Stimulated activated CD8-positive, alpha-beta memory T cell treated with anti-CD3 and anti-CD28 coated beads, Interleukin-12 subunit alpha, Interleukin-12 subunit beta, amount 100 ng/mL, for 4 hours (primary cell): ENCODE measurements at regions not wholly inside any gene's neighbourhood (a gene's known extent, or its start where the extent isn't known, plus 50 kb on each side); places are given as distances from the start of the nearest gene placed in this dataset.
"Not testable (repeated sequence)": the region's sequence is repeated elsewhere in the genome, so short reads cannot be mapped to it uniquely, and the experiment has no call there.

ENCODE experiments used
- DNase-seq: peaks from one replicate; pipeline ENCODE4 v3.0.0-alpha.2; 2020; ENCODE audit warnings: low read depth

DNA sequence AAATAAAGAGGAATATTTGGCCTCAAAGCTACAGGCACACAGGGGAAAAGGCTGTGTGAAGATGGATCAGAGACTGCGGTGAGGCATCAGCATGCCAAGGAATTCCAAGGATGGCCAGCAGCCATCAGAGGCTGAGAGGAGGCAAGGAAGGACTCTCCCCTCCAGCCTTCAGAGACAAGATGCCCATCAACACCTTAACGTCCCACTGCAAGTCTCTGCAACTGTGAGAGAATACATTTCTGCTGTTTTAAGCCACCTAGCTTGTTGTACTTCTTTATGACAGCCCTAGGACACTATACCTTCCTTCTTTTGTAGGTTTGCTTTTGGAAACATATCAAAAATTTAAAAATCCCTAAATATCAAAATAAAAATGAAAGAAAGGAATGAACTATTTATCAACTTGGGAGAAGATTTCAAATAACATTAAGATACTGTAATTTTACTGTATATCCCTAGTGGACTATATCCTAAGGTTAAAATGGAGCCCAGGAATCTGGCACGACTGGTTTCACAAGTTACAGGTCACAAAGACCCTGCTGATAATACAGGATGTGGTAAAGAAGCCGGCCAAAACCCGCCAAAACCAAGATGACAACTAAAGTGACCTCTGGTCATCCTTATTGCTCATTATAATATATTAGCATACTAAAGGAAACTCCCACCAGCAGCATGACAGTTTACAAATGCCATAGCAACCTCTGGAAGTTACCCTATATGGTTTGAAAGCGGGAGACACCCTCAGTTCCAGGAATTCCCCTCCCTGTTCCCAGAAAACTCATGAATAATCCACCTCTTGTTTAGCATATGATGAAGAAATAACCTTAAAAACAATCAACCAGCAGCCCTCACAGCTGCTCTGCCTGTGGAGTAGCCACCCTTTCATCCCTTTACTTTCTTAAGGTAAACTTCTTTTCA is 185.2 kb downstream of the AVL9 start:
- no peak for DNase-seq

DNA sequence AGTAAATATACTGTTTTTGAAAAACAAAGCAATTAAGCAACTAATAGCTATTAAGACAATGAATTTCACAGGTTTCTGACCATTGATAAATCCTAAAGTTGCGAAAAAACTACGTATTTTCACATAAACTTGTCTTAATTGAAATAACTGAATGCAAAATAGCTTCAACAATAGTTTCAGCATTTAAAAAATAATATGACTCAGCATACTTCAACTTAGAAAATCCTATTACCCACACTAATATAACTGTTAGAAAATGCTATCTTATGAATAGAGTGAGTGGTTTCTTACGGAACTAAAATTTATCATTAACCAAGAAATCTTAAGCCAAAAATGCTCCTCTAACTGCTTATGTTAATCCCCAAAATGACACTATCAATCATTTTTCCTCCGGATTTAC is 183.9 kb downstream of the AVL9 start:
- DNase-seq = no peak

DNA sequence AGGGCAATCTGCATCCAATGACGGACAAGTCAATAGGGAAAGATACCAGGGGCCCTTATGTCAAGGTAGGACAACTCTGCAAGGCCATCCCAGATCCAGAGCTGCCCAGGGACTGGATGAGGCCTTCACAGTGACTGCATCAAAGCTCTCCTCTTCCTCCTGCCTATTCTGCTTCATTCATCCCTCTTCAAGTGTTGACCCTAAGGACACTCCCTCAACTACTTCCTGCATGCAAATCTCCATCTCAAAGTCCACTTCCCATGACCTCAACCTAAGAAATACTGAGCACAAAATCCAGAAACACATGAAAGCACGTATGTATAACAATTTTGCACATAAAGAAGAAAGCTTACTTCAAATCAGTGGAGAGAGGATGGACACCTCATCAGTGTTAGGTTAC is 182.3 kb downstream of the AVL9 start:
- DNase-seq = no peak

DNA sequence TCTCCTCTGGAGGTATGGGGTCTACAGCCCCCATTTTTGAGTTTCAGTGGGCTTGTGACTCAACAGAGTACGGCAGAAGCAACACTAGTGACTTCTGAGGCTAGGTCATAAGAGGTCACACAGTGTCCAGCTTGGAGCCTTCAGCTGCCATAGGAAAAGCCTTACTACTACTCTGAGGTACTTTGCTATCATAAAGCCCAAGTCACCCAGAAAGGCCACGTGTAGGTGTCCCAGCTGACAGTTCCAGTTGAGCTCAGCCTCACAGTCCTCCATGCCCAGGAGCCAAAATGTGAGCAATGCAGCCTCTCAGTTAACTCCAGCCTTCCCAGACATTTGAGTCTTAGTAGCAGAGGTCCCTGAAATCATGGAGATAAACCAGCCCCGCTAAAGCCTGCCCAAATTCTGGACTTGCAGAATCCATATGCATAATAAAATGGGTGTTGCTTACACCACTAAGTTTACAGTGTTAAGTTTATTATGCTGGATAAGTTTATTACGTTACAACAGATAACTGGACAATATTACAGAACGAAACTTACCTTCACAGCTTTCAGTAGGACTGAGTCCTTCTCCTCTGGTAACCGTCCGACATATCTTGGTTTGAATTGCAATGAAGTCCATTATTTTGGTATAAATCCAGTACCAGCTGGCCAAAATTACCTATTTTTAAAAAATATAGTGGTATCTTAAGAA is 181.1 kb downstream of the AVL9 start:
- DNase-seq = no peak

DNA sequence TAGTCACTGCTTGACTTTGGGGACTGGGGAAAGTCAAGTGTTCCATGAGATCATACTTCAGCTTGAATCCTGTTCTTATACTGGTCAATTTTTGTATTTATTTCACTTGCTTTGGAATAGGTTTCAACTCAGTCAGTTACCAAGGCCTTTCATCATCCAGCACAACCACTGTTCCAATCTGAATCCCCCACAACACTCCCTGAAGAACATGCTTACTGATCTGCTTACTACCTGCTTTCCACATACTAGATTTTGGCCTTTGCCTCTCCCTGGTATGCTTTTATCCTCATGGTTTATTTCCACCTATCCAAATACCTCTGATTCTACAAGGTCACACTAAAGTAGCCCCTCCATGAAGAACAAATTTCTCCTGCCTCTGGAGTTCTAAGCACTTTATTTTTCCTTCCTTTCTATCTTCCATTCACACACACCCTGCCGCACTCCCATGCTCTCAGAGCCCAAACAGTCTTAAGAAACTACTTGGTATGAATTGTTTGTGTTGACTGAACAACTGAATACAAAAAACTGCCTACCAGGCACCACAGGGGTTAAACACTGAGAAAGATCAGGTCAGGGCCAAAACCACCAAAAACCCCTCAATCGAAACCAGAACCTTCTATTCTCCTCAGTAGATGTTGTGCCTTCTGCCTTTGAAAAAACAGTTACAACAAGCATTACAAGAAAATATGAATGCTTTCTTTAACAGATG is 178.1 kb downstream of the AVL9 start:
- DNase-seq = no peak

DNA sequence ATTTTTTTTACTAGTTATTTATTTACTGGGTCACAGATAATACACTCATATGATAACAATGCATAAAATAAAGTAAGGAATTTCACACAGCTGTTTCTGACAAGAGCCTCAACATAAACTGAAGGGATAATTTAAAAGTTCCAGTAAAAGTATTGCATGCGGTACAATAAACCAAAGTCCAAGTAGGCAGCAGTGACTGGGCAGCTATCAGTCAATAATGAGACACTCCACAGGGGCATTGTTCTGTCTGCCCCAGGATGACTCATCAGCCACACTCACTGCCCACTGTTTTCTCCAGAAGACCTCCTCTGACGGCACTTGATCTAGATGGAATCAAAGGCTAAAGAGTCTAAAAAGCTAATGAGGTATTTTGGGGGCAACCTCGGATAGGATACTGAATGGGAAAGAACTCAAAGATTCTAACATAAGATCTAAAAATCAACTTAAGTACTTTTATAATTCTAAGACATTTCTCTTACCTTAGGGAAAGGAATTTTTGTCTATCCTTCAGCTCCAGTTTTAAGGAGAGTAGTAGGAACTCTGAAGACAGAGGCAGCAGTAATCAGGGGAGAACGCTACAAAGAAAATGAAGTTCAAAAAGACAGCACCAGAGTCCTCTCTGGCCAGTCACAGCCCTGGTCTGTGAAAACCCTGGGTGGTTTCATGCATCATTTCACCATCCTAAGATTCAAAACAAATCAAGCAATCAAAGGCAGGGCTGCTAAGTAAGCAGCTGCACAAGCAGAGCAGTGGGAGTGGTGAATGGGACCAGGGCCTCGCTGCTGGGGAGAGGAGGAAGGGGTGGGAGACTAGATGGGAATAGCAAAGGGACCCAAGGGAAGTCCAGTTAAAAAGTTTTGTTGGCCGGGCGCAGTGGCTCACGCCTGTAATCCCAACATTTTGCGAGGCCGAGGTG is 175.1 kb downstream of the AVL9 start:
- DNase-seq = no peak

DNA sequence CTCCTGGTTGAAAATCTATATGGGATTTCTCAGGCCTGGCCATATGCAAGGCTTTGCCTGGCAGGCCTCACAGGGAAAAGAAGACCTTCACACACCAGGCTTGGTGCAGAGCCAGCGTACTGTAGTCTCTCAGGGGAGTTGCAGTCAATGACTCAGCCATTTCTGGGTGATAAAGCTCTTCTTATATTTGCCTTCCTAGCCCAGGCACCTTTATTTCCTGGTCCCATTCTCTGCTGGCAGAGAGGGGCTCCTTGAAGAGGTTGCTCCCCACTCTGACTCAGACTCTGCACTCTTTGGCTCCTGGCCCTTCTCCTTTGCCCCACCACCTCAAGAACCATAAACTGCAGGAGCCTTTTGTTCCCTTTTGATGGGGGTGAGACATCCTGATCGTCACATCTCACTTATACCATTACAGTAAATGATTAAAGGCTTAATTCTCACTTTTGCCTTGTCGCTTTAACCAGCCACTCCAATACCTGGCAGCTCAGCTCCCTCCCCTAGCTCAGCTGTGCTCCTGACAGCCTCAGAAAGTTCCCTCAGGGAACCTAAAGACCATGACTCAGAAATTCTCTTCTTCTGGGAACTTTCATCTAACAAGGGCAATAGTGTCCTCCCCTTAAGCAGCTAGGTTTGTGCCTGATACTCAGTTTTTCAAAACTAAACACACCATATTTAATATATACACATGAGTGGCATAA is 174.0 kb downstream of the AVL9 start:
- DNase-seq = not testable (repeated sequence)

DNA sequence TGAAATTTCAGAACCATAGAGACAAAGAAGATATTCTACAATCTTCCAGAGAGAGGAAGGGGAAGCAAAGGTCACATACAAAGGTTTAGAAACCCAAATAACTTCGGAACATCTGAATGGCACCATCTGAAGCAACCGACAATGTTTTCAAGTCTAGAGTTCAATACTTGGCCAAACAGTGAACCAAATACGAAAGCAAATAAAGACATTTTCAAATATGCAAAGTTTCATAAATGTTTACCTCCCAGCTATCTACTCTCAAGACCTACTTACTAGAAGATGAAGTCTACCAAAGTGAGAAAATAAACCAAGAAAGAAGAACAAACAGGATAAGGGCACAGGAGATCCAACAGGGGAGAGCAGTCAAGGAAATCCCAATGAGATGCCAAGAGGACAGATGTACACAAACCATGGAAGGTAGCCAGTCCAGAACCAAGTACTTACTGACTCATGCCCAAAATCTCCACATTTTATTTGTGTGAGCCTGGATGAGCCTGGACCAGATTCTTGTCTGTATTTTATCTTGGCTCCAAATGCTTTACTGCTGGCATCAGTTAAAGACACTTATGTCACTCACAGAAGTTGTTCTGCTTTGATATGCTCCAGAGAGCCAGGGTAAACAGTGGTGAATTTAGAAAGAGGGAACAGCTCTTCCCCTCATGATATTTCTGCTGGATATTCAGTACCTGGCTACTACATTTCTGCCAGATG is 173.3 kb downstream of the AVL9 start:
- DNase-seq = not testable (repeated sequence)

DNA sequence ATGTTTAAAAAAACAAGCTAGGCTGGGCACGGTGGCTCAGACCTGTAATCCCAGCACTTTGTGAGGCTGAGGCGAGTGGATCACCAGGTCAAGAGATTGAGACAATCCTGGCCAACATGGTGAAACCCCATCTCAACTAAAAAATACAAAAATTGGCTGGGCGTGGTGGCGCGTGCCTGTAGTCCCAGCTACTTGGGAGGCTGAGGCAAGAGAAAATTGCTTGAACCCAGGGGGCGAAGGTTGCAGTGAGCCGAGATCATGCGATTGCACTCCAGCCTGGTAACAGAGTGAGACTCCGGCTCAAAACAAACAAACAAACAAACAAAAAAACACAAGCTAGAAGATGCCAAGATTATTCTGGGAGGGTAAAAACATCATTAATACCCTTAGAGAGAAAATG is 172.3 kb downstream of the AVL9 start:
- DNase-seq = not testable (repeated sequence)

DNA sequence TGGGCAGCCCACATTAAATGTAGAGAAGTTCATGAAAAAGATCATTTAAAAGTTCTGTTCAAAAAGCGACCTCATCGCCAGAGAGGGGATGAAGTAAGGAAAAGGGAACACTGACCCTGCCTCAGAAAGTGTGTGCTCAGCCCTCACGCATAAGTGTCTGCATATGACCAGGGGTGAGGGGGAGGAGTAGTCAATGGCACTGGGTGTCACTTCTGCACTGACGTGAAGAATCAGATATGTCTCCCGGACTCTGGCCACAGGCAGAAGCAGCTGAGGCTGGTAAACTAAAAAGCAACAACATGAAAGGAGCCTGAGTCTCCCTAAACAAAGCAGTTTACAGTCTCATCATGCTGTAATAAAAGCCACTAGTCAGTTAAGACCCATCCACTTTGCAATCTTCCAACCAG is 168.5 kb downstream of the AVL9 start:
- not testable (repeated sequence) for DNase-seq

DNA sequence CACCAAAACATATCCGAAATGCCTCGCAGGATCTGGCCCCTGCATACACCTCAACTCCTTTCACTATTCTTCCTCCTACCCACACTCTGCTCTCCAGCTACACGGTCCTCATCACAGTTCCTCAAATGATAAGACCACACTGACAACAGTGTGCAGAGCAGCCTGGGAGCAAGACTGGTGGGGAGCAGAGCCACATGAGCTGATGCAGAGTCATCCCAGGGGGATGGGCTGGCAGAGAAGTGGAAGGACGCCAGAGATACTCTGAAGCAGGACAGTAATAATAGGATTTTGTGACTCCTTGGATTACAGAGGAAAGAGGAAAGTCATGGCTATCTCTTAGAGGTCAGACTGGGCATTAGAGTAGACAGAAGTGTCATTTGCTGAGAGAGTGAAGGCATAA is 167.2 kb downstream of the AVL9 start:
- DNase-seq = not testable (repeated sequence)

DNA sequence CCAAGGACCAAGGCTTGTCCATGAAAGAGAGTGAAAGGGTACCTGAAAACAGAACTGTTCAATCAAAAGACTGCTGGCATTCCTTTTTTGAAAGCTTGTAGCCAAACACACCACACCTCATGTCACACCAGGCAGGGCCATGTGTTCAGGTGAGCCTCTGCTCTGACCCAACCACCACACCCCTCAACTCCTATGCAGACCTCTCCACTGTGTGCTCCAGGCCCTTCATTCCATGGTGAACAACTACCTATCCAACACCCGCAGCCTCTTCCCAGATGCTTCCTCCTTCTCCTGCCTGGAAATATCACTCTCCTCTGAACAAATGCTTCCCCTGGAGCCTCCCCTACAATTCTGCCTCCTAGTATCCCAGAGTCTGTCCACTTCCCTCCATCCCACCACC is 166.6 kb downstream of the AVL9 start:
- DNase-seq = no peak

DNA sequence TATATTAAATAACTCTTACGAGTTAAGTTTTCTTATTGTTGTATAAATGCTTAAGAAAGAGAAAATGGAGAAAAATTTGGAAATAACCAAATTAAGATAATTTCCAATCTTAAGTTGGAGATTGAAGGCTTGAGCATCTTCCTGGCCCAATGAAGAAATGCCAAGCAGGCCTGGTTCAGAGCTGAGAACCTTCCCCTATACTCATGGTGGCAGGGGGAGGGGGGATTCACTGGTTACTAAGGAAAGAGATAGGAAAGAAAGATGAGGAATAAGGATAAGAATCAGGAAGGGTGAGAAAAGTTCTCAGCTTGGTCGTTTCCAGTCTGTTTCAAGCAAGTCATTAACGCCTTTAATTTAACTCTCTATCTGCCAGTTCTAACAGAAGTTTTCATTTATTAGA is 166.2 kb downstream of the AVL9 start:
- no peak for DNase-seq

DNA sequence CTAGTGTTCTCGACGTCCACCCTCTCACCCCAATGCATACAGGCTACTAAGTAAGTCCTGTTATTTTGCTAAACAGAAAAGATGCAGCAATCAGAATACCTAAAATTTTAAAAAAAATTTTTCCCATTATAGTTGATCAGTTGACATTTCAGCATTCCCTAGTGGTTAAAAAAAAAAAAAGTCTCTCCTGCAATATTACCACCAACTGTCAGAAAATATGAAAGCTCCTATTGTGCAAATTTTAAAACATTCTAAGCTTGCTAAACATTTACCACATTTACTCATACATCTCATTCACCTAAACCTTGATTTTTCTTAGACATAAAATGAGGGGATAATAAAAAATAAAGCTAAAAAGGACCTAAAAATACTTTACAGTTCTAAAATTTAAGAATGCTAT is 165.6 kb downstream of the AVL9 start:
- DNase-seq = no peak

DNA sequence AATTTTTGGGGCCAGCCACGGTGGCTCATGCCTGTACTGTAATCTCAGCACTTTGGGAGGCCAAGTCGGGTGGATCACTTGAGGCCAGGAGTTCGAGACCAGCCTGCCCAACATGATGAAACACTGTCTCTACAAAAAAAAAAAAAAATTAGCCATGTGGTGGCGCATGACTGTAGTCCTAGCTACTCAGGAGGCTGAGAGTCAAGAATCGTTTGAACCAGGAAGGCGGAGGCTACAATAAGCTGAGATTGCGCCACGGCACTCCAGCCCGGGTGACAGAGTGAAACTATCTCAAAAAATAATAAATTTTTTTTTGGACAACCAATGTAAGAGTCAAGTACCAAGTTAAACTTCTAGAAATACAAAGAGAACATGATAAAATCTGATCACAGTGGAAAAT is 164.6 kb downstream of the AVL9 start:
- DNase-seq = no peak

DNA sequence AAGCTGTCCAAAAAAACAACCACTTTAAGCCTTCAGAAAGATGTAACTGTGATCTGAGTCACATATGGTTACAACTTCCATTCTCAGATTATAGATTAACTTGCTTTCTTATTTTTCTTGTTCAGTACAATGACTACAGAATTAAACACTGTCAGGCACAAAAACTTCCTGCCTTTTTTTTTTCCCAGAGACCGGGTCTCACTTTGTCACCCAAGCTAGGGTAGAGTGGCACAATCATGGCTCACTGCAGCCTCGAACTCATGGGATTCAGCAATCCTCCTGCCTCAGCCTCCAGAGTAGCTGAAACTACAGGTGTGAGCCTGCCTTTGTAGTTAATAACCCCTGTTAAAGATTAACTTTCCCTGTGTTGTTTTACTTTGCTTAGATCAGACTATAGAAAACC is 163.2 kb downstream of the AVL9 start:
- DNase-seq = no peak

DNA sequence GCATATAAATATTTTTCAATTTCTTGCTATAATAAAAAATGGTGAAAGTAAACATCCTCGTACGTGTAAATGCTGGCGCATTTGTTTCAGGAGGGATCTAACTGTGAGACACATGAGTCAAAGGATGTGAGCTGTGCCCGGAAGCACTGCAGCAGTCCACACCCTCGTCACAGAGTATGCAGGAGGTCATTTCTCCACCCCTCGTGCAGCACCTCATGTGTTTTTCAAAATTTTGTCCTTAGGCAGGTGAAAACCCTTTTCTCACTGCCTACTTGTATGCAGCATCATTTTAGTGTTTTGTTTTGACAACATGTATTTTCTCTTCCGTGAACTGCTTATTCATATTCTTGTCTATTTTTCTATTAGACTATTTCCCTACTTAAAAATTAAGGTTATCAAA is 162.7 kb downstream of the AVL9 start:
- DNase-seq = no peak

DNA sequence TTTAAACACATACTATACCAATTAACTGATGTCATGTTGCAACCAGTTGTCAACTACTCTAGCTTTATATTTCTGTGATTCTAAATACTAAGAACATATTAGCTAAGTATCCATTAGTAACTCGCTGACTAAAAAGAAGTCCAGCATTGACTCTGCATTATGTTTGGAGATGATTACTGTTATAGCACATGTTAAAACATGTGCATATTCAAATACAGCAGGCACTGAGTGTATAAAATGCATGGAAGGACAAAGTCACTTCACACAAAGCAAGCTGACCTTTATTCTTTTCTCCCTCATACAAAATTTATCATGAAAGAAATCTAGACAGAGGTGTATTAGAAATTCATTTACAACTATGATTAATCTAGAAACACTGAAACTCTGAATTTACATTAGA is 159.3 kb downstream of the AVL9 start:
- not testable (repeated sequence) for DNase-seq

DNA sequence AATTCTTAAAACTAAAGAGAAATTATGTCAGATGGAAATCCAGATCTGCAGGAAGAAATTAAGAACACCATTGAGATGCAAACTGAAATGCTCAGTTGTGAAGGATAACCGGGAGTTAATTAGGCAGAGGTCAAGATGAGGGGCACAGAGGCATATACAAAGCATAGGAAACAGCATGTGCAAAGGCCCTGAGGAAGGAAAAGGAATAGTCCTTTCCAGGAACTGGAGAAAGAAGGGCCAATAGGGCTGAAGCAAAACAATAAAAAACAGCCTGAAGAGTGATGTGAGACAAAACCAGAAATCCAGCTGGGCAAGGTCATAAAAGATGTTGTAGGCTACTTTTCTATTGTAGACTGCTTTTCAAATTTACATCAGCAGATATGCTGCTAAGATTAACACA is 155.1 kb downstream of the AVL9 start:
- not testable (repeated sequence) for DNase-seq

DNA sequence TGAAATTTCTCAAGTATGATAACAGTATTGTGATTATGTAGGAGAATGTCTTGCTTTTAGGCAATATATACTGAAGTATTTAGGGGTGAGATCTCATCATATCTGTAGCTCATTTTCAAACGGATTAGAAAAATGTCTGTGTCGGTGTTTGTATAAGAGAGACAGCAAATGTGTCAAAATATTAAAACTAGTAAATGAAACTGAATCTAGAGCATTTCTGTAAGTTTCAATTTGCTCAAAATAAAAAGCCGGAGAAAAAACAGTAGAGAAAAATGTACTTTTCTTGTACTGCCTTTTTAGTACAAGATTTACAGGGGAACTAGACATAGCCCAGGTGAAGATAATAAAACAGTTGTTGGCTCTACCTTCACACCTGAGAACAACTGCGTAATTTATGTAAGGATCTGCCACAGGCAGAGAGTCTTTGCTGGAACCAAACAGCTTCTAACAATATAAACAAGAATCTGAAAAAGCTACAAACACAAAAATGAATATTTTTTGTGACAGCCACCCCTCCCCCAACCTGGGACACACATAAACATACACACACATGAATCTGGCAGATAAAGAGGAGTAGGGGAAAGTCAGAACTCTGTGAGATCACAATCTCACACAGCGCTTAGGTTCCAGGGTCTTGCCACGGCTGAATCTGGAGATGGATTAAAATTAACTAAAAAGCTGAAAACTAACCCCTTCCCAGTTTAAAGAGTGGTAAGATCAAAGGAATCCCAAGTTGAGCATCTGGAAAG is 153.3 kb downstream of the AVL9 start:
- no peak for DNase-seq
